Left lung (tissue), 4 donors: ENCODE measurements at regions not wholly inside any gene's neighbourhood (a gene's known extent, or its start where the extent isn't known, plus 50 kb on each side); places are given as distances from the start of the nearest gene placed in this dataset.

Experiments
- ATAC-seq: fragments of 200-7000 bp; cut with Tn5 transposase; one replicate; pipeline ENCODE4 v1.9.1; 2020; ENCODE audit warnings: moderate library complexity
- DNase-seq, 4 donors: peaks; one replicate each; pipeline ENCODE4 v3.0.0-alpha.2; 2013 to 2020
- H3K27ac ChIP-seq, 2 donors: fragments of 200-600 bp; sonication (generic) in 1 of 2; one replicate each; pipeline versions ENCODE4 v1.5.0 to v1.8.0; 2020 to 2021
- H3K27me3 ChIP-seq, 2 donors: fragments of 200-600 bp; sonication (generic) in 1 of 2; one replicate each; pipeline versions ENCODE4 v1.5.0 to v1.8.0; 2020 to 2021
- H3K36me3 ChIP-seq, 2 donors: fragments of 200-600 bp; sonication (generic) in 1 of 2; one replicate each; pipeline versions ENCODE4 v1.5.0 to v1.8.0; 2020 to 2021
- H3K4me1 ChIP-seq, 2 donors: fragments of 200-600 bp; one replicate each; pipeline ENCODE4 v1.8.0; 2021
- H3K4me3 ChIP-seq, 2 donors: fragments of 200-600 bp; sonication (generic) in 1 of 2; one replicate each; pipeline versions ENCODE4 v1.5.0 to v1.8.0; 2020 to 2021; ENCODE audit warnings: mild to moderate bottlenecking in 1 of 2
- H3K9me3 ChIP-seq, 2 donors: fragments of 200-600 bp; sonication (generic) in 1 of 2; one replicate each; pipeline versions ENCODE4 v1.5.0 to v1.8.0; 2020 to 2021
- intact Hi-C, 2 donors: fragments of 100-400 bp; cut with DNase I; formaldehyde crosslinking; loops; one replicate each; pipeline versions ENCODE4 v1.11.2 to v1.14.2; 2022
- TF ChIP-seq, protein P1 (sequence below), 2 donors: fragments of 200-600 bp; sonication (generic) in 1 of 2; IDR thresholded peaks; one replicate each; pipeline versions ENCODE4 v1.5.0 to v1.8.0; 2021; ENCODE audit warnings: antibody characterized with exemption in 2 of 2
- donor health status: DM: no; HTN: yes; CAD: no.
- donor health status: DM: no; HTN: no; CAD: no.

DNA sequence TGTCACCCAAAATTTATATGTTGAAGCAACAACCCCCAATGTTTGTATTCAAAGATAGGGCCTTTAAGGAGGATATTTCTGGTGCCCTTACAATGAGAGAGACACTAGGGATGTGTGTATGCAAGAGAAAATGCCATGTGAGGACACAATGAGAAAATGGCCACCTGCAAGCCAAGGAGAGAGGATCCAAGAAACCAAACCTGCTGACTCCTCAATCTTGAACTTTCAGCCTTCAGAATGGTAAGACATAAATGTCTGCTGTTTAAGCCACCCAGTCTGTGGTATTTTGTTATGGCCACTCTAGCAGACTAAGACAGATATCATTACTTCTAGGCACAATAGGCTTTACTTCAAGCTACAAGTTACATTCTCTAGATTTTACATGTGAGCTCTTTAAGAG lies 1145.1 kb upstream of the MAP3K7 start:
- ATAC-seq (no peak), DNase-seq (no peak)
- intact Hi-C loops: no loop called here
- Histone ChIP-seq H3K27ac (no peak overlapping the region), H3K4me1 (no peaks in the 10 kb centered on the region), H3K9me3 (peaks cover 0 to 4% of the 10 kb centered on the region in 2 donors), H3K36me3 (no peaks in the 10 kb centered on the region), H3K27me3 (no peaks in the 10 kb centered on the region), H3K4me3 (no peak overlapping the region)
- TF ChIP-seq, protein P1, sequence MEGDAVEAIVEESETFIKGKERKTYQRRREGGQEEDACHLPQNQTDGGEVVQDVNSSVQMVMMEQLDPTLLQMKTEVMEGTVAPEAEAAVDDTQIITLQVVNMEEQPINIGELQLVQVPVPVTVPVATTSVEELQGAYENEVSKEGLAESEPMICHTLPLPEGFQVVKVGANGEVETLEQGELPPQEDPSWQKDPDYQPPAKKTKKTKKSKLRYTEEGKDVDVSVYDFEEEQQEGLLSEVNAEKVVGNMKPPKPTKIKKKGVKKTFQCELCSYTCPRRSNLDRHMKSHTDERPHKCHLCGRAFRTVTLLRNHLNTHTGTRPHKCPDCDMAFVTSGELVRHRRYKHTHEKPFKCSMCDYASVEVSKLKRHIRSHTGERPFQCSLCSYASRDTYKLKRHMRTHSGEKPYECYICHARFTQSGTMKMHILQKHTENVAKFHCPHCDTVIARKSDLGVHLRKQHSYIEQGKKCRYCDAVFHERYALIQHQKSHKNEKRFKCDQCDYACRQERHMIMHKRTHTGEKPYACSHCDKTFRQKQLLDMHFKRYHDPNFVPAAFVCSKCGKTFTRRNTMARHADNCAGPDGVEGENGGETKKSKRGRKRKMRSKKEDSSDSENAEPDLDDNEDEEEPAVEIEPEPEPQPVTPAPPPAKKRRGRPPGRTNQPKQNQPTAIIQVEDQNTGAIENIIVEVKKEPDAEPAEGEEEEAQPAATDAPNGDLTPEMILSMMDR (IDR thresholded peaks at IDR 0.05): no peak

DNA sequence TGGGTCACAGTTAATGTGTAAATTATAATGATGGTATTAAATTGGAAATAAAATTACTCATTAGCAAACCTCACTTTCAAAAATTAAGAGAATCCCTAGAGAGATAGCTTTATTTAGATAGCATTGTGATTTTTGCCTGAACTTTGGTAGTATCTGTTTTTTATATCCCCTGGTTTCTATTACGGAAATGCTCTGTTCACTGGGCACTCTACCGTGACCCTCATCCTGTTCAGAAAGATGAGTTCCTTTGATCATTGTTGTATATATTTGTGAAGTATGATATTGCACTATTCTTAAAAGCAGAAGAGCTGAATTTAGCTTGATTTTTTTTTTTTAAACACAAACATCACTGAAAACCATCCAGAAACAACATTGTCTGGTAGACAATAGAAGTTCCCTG lies 1143.8 kb upstream of the MAP3K7 start:
- Histone ChIP-seq H3K4me3 (no peak overlapping the region), H3K4me1 (no peaks in the 10 kb centered on the region), H3K27ac (no peak overlapping the region), H3K36me3 (no peaks in the 10 kb centered on the region), H3K27me3 (no peaks in the 10 kb centered on the region), H3K9me3 (peaks cover 0 to 2% of the 10 kb centered on the region in 2 donors)
- TF ChIP-seq, protein P1 (IDR thresholded peaks at IDR 0.05): no peak
- intact Hi-C loops: no loop called here
- DNase-seq (no peak), ATAC-seq (no peak)

DNA sequence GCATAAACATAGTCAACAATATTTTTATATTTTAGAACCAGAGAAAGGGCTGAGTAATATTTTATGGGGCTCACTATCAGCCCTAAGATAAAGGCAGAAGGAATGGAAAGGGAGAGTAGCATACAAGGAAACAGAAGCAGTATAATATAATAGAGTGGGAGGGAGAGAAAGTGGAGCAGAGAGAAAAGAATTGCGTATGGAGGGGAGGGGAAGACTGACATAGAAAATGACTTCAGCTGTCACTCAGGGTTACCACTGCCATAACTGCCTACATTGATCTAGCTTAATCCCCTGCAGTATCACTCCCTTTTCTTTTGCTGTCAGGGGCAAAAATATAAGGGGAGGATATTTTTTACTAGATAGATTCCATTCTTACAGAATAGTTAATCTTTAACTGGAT lies 1133.5 kb upstream of the MAP3K7 start:
- intact Hi-C loops: no loop called here
- no peak overlapping the region for H3K27ac ChIP-seq
- H3K36me3 ChIP-seq: no peaks in the 10 kb centered on the region
- DNase-seq (no peak), ATAC-seq (no peak)
- H3K4me3 ChIP-seq: no peak overlapping the region
- no peaks in the 10 kb centered on the region for H3K27me3 ChIP-seq
- TF ChIP-seq, protein P1 (IDR thresholded peaks at IDR 0.05): no peak
- no peaks in the 10 kb centered on the region for H3K4me1 ChIP-seq
- peaks cover 0 to 9% of the 10 kb centered on the region in 2 donors for H3K9me3 ChIP-seq

DNA sequence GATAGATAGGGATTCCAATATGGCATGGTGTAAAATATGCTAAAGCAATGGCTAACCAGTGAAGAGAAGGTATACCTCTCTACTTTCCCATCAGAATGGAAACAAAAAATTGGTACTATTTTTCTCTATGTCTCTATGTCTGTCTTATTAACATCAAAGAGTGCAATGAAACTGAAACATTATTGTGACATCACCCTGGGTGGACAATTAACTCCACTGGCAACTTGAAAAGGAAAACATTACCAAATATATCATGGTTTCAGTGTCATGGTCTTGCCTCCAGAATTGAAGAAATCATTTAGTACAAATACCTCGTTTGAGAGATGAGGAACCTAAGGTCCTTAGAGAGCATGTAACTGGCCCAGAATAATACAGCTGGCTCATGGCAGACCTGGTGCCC lies 1132.5 kb upstream of the MAP3K7 start:
- H3K27me3 ChIP-seq: no peaks in the 10 kb centered on the region
- DNase-seq (no peak), ATAC-seq (no peak)
- no peak overlapping the region for H3K4me3 ChIP-seq
- intact Hi-C loops: no loop called here
- peaks cover 0 to 2% of the 10 kb centered on the region in 2 donors for H3K9me3 ChIP-seq
- no peaks in the 10 kb centered on the region for H3K36me3 ChIP-seq
- H3K4me1 ChIP-seq: no peaks in the 10 kb centered on the region
- TF ChIP-seq, protein P1 (IDR thresholded peaks at IDR 0.05): no peak
- H3K27ac ChIP-seq: no peak overlapping the region

DNA sequence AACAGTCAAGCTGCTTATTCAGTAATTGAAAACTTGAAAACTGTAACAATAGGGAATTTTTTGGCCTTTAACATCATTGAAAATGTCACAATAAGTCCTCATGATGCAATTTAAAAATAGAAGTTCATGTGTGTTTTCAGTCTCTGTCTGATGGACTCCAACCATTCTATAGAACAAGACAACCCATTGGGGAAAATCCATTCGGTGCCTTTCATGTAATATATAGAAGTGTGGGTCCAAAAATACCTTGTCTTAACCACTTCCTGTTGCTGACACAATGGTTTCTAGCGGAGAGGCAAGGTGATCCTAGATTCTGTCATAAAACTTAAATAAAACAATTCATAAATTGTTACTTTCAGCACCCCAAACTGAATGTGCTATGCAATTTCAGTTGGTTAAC lies 1131.3 kb upstream of the MAP3K7 start:
- no peak for DNase-seq
- intact Hi-C loops: no loop called here
- TF ChIP-seq, protein P1 (IDR thresholded peaks at IDR 0.05): no peak
- ATAC-seq: no peak
- H3K27me3 ChIP-seq: no peaks in the 10 kb centered on the region
- H3K4me3 ChIP-seq: no peak overlapping the region
- no peaks in the 10 kb centered on the region for H3K36me3 ChIP-seq
- no peaks in the 10 kb centered on the region for H3K9me3 ChIP-seq
- no peak overlapping the region for H3K27ac ChIP-seq
- H3K4me1 ChIP-seq: no peaks in the 10 kb centered on the region
